Endodermal cell (in vitro differentiated cells): ENCODE measurements at regions not wholly inside any gene's neighbourhood (a gene's known extent, or its start where the extent isn't known, plus 50 kb on each side); places are given as distances from the start of the nearest gene placed in this dataset.

ENCODE experiments used
- DNase-seq: peaks from one replicate; pipeline ENCODE4 v3.0.0-alpha.2; 2017
- H3K27ac ChIP-seq: 2 replicates; pipeline ENCODE4 v1.5.1; 2013; ENCODE audit warnings: mild to moderate bottlenecking, low read depth, low read length, moderate library complexity
- H3K27me3 ChIP-seq: 2 replicates; pipeline ENCODE4 v1.6.1; 2013; ENCODE audit warnings: mild to moderate bottlenecking, low read length, moderate library complexity; ENCODE audit not compliant: insufficient read depth, control insufficient read depth, poor library complexity, severe bottlenecking
- H3K36me3 ChIP-seq: 2 replicates; pipeline ENCODE4 v1.7.0; 2013; ENCODE audit warnings: mild to moderate bottlenecking, low read length, moderate library complexity; ENCODE audit not compliant: control insufficient read depth, insufficient read depth
- H3K4me1 ChIP-seq: one replicate; pipeline ENCODE4 v1.7.0; 2013; ENCODE audit warnings: low read length; ENCODE audit not compliant: control insufficient read depth, insufficient read depth
- H3K4me3 ChIP-seq: 2 replicates; pipeline ENCODE4 v1.5.1; 2013; ENCODE audit warnings: mild to moderate bottlenecking, low read length, moderate library complexity
- H3K9ac ChIP-seq: 2 replicates; pipeline ENCODE4 v1.6.1; 2013; ENCODE audit warnings: mild to moderate bottlenecking, low read length, moderate library complexity; ENCODE audit not compliant: poor library complexity, severe bottlenecking; ENCODE audit errors: extremely low read depth
- H3K9me3 ChIP-seq: 2 replicates; pipeline ENCODE4 v1.6.1; 2013; ENCODE audit warnings: mild to moderate bottlenecking, low read length, moderate library complexity; ENCODE audit not compliant: control insufficient read depth
- H3K27ac Mint-ChIP-seq: 2 replicates; pipeline ENCODE4 v1.8.0; 2020; ENCODE audit warnings: mixed read lengths
- H3K27me3 Mint-ChIP-seq: 2 replicates; pipeline ENCODE4 v1.8.0; 2021; ENCODE audit warnings: mild to moderate bottlenecking, mixed read lengths; ENCODE audit not compliant: insufficient read depth
- H3K36me3 Mint-ChIP-seq: 2 replicates; pipeline ENCODE4 v1.8.0; 2020; ENCODE audit warnings: low read depth, mixed read lengths
- H3K4me1 Mint-ChIP-seq: 2 replicates; pipeline ENCODE4 v1.8.0; 2020; ENCODE audit warnings: mixed read lengths
- H3K4me3 Mint-ChIP-seq: 2 replicates; pipeline ENCODE4 v1.8.0; 2020; ENCODE audit warnings: mild to moderate bottlenecking, moderate library complexity, mixed read lengths
- H3K9me3 Mint-ChIP-seq: 2 replicates; pipeline ENCODE4 v1.8.0; 2020; ENCODE audit warnings: mild to moderate bottlenecking, mixed read lengths
- CTCF ChIP-seq: fragments of 200-600 bp; sonication (generic); conservative IDR thresholded peaks from 2 replicates; pipeline ENCODE4 v1.5.0; 2021; ENCODE audit warnings: antibody characterized with exemption, mild to moderate bottlenecking
- WGBS, 2 experiments: methylation state at CpG; one replicate each; pipeline versions ENCODE4 v1.1.5 to v1.1.7; 2013; ENCODE audit warnings: missing lambda C conversion rate in 2 of 2, mixed read lengths in 1 of 2; ENCODE audit not compliant: insufficient coverage in 1 of 2, insufficient read length in 1 of 2; 5-methylcytosine and 5-hydroxymethylcytosine counted together

GRCh38 chr9:87187656-87188055 lies 240.3 kb upstream of the GAS1 start:
- DNase-seq = no peak
- Mint-ChIP-seq H3K4me1 (peaks cover 1% of the 10 kb centered on the region), H3K36me3 (no peaks in the 10 kb centered on the region), H3K9me3 (no peaks in the 10 kb centered on the region), H3K27me3 (no peaks in the 10 kb centered on the region), H3K27ac (no peak overlapping the region), H3K4me3 (no peak overlapping the region)
- no peak overlapping the region for H3K27ac ChIP-seq
- no peaks in the 10 kb centered on the region for H3K27me3 ChIP-seq
- no peaks in the 10 kb centered on the region for H3K4me1 ChIP-seq
- H3K4me3 ChIP-seq = no peak overlapping the region
- 86 to 92% methylated on average over 2 to 3 of the region's 4 CpGs for WGBS, 2 experiments
- no peaks in the 10 kb centered on the region for H3K9me3 ChIP-seq
- TF ChIP-seq CTCF = no peak
- H3K36me3 ChIP-seq = no peaks in the 10 kb centered on the region
- H3K9ac ChIP-seq = no peak overlapping the region

DNA sequence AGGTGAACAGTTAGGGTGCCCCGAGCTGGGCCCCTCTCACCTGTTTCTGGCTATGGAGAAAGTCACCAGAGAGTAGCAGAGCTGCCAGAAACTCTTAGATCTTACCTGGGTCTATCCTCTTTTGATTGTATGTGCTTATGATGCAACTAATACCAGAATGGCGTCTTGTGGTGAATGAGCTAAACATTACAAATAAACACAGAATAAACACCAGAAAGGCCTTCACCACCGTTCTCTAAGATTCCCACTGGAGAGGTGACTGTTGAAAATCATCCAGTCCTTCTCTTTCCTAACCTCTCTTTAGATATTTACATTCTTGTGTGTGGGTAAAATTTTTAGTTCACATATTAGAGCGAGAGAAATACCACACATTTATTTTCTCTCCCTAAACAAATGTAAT lies 241.7 kb upstream of the GAS1 start:
- no peaks in the 10 kb centered on the region for H3K27me3 Mint-ChIP-seq
- no peak for TF ChIP-seq CTCF
- H3K4me3 ChIP-seq = no peak overlapping the region
- peaks cover 1% of the 10 kb centered on the region for H3K4me1 Mint-ChIP-seq
- H3K9ac ChIP-seq = no peak overlapping the region
- no peaks in the 10 kb centered on the region for H3K36me3 ChIP-seq
- no peak overlapping the region for H3K27ac Mint-ChIP-seq
- H3K27me3 ChIP-seq = no peaks in the 10 kb centered on the region
- 98 to 100% methylated on average over 1 to 4 of the region's 4 CpGs for WGBS, 2 experiments
- H3K9me3 Mint-ChIP-seq = no peaks in the 10 kb centered on the region
- H3K4me3 Mint-ChIP-seq = no peak overlapping the region
- no peaks in the 10 kb centered on the region for H3K9me3 ChIP-seq
- H3K27ac ChIP-seq = no peak overlapping the region
- no peaks in the 10 kb centered on the region for H3K4me1 ChIP-seq
- no peaks in the 10 kb centered on the region for H3K36me3 Mint-ChIP-seq
- no peak for DNase-seq

DNA sequence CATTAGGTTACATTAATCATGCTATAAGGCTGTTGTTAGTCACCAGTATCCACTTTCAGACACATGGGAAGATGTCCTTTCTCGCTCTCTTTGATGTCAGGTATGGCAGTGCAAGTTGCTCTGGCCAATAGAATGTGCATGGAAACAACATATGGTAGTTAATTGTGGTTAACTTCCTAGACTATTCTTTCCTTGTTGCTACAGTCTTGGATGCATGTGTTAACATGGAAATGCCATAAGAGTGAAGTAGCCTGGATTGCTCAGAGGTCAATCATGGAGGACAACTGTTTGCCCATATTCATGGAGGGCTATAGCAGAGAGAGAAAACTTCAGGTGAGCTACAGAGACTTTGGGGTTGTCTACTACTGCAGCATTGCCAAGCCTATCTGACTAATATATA lies 245.8 kb upstream of the GAS1 start:
- Mint-ChIP-seq H3K27ac (no peak overlapping the region), H3K4me3 (no peak overlapping the region), H3K4me1 (no peaks in the 10 kb centered on the region), H3K9me3 (no peaks in the 10 kb centered on the region), H3K27me3 (peaks cover 18% of the 10 kb centered on the region), H3K36me3 (no peaks in the 10 kb centered on the region)
- Histone ChIP-seq H3K9ac (no peak overlapping the region), H3K4me1 (no peaks in the 10 kb centered on the region), H3K27me3 (peaks cover 13% of the 10 kb centered on the region), H3K36me3 (no peaks in the 10 kb centered on the region), H3K9me3 (no peaks in the 10 kb centered on the region), H3K27ac (no peak overlapping the region), H3K4me3 (no peak overlapping the region)
- no peak for DNase-seq
- TF ChIP-seq CTCF = no peak
- 86% methylated on average over 1 of the region's 1 CpG; no CpG with 5 or more reads in 1 of the 2 experiments for WGBS, 2 experiments
